ENCODE measurements at regions not wholly inside any gene's neighbourhood (a gene's known extent, or its start where the extent isn't known, plus 50 kb on each side); places are given as distances from the start of the nearest gene placed in this dataset.
"Not testable (repeated sequence)": the region's sequence is repeated elsewhere in the genome, so short reads cannot be mapped to it uniquely, and the experiment has no call there.

GRCh38 chr4:153099391-153100140, 104.7 kb upstream of the TRIM2 start:
- DNase-seq (ENCODE audit: low read depth, low spot score), result no peak

- DNase-seq (ENCODE audit: low read depth, low spot score), result not testable (repeated sequence)
These were observed 97.5 kb upstream of the TRIM2 start for GRCh38 chr4:153106736-153107135.

GRCh38 chr4:153107246-153107645, 97.0 kb upstream of the TRIM2 start:
- DNase-seq (ENCODE audit: low read depth, low spot score), result no peak

- DNase-seq (ENCODE audit: low read depth, low spot score), result no peak
These were observed 94.9 kb upstream of the TRIM2 start for GRCh38 chr4:153109296-153109849.

- no peak for DNase-seq (ENCODE audit: low read depth, low spot score)
These were observed 93.5 kb upstream of the TRIM2 start for GRCh38 chr4:153110739-153111138.

GRCh38 chr4:153111426-153112040, 92.7 kb upstream of the TRIM2 start:
- no peak for DNase-seq (ENCODE audit: low read depth, low spot score)

- no peak for DNase-seq (ENCODE audit: low read depth, low spot score)
These were observed 92.2 kb upstream of the TRIM2 start for GRCh38 chr4:153112041-153112441.

GRCh38 chr4:153113061-153113837, 91.0 kb upstream of the TRIM2 start:
- DNase-seq (ENCODE audit: low read depth, low spot score), result no peak

GRCh38 chr4:153113838-153114105, 90.5 kb upstream of the TRIM2 start:
- DNase-seq (ENCODE audit: low read depth, low spot score), result no peak

- no peak for DNase-seq (ENCODE audit: low read depth, low spot score)
These were observed 89.4 kb upstream of the TRIM2 start for GRCh38 chr4:153114771-153115321.

- DNase-seq (ENCODE audit: low read depth, low spot score), result no peak
These were observed 88.6 kb upstream of the TRIM2 start for GRCh38 chr4:153115322-153116290.

- DNase-seq (ENCODE audit: low read depth, low spot score), result no peak
These were observed 88.0 kb upstream of the TRIM2 start for GRCh38 chr4:153116291-153116680.

GRCh38 chr4:153116801-153117200, 87.4 kb upstream of the TRIM2 start:
- DNase-seq (ENCODE audit: low read depth, low spot score), result no peak

- DNase-seq (ENCODE audit: low read depth, low spot score), result no peak
These were observed 86.7 kb upstream of the TRIM2 start for GRCh38 chr4:153117554-153117953.

GRCh38 chr4:153119626-153120025, 84.6 kb upstream of the TRIM2 start:
- DNase-seq (ENCODE audit: low read depth, low spot score), result no peak

GRCh38 chr4:153120235-153120634, 84.0 kb upstream of the TRIM2 start:
- DNase-seq (ENCODE audit: low read depth, low spot score), result no peak

- DNase-seq (ENCODE audit: low read depth, low spot score), result no peak
These were observed 81.4 kb upstream of the TRIM2 start for GRCh38 chr4:153122855-153123254.

- DNase-seq (ENCODE audit: low read depth, low spot score), result no peak
These were observed 78.1 kb upstream of the TRIM2 start for GRCh38 chr4:153126137-153126536.

- peak; percentile 77 for DNase-seq (ENCODE audit: low read depth, low spot score)
These were observed 76.3 kb upstream of the TRIM2 start for GRCh38 chr4:153127760-153128494.

- no peak for DNase-seq (ENCODE audit: low read depth, low spot score)
These were observed 72.6 kb upstream of the TRIM2 start for GRCh38 chr4:153131596-153131995.
